GM18909 (cell line): ENCODE measurements at regions not wholly inside any gene's neighbourhood (a gene's known extent, or its start where the extent isn't known, plus 50 kb on each side); places are given as distances from the start of the nearest gene placed in this dataset.

Experiments
- ATAC-seq: cut with Tn5 transposase; IDR thresholded peaks from one replicate; pipeline ENCODE4 v1.9.1; 2021; ENCODE audit warnings: mild to moderate bottlenecking; ENCODE audit not compliant: unreplicated experiment, poor library complexity

GRCh38 chr7:127447326-127447945 is 54.9 kb upstream of the ZNF800 start:
- peak; percentile 100 for ATAC-seq

- no peak for ATAC-seq
These were observed 54.3 kb upstream of the ZNF800 start for GRCh38 chr7:127446842-127447241.
